ENCODE measurements at regions not wholly inside any gene's neighbourhood (a gene's known extent, or its start where the extent isn't known, plus 50 kb on each side); places are given as distances from the start of the nearest gene placed in this dataset.

GRCh38 chr4:13056630-13057189 is 427.4 kb downstream of the RAB28 start:
- Histone ChIP-seq H4K20me1 (replicated peaks in 1 of 2; ENCODE audit: control insufficient read depth in 1 of 2, insufficient read depth in 2 of 2, low read length in 2 of 2) (no peaks in the 10 kb centered on the region), H3K36me3 (ENCODE audit: control insufficient read depth in 2 of 4, insufficient read depth in 4 of 4, low read length in 3 of 4) (no peaks in the 10 kb centered on the region), H2BK12ac (ENCODE audit: low read depth, low read length) (no peak overlapping the region), H2BK15ac (ENCODE audit: low read length) (no peak overlapping the region), H3K14ac (ENCODE audit: insufficient read length) (no peak overlapping the region), H4K91ac (replicated peaks; ENCODE audit: insufficient read length, low read length) (no peak overlapping the region), H3K27ac (ENCODE audit: low read depth, low read length) (no peak overlapping the region), H3K79me2 (ENCODE audit: control insufficient read depth in 1 of 2, insufficient read depth in 2 of 2, low read length in 2 of 2) (no peaks in the 10 kb centered on the region), H2AK5ac (ENCODE audit: low read depth, low read length) (no peak overlapping the region), H2BK5ac (ENCODE audit: low read depth, low read length) (no peak overlapping the region), H3K4me3 (ENCODE audit: extremely low read depth in 1 of 4, insufficient read depth in 2 of 4, low read depth in 3 of 4, low read length in 4 of 4) (no peak overlapping the region), H3K9me3 (ENCODE audit: insufficient read depth in 2 of 2, low read depth in 1 of 2, low read length in 1 of 2) (no peaks in the 10 kb centered on the region), H3K4ac (replicated peaks; ENCODE audit: insufficient read length, low read depth, low read length) (no peak overlapping the region), H3K18ac (ENCODE audit: extremely low read depth, low read length) (no peak overlapping the region), H2BK20ac (ENCODE audit: low read length) (no peak overlapping the region), H3K4me2 (ENCODE audit: insufficient read depth in 1 of 2, low read depth in 2 of 2, low read length in 2 of 2) (no peak overlapping the region), H3K23me2 (ENCODE audit: low read depth, low read length) (no peaks in the 10 kb centered on the region), H2BK120ac (replicated peaks; ENCODE audit: low read depth, low read length) (no peak overlapping the region), H2AFZ (ENCODE audit: low read length) (no peak overlapping the region), H3K23ac (ENCODE audit: insufficient read length) (no peak overlapping the region), H3K79me1 (ENCODE audit: low read depth, low read length) (no peaks in the 10 kb centered on the region), H3K4me1 (replicated peaks in 1 of 4; ENCODE audit: control insufficient read depth in 3 of 4, insufficient read depth in 4 of 4, low read length in 3 of 4) (no peaks in the 10 kb centered on the region), H4K5ac (ENCODE audit: insufficient read length, low read depth, low read length) (no peak overlapping the region), H3K27me3 (replicated peaks in 1 of 4; ENCODE audit: control insufficient read depth in 3 of 4, extremely low read depth in 1 of 4, insufficient read depth in 3 of 4, low read length in 3 of 4) (no peaks in the 10 kb centered on the region), H3K56ac (replicated peaks; ENCODE audit: insufficient read length, low read depth, low read length) (no peak overlapping the region), H4K8ac (ENCODE audit: extremely low read depth, insufficient read depth, low read length) (no peak overlapping the region), H3K9ac (replicated peaks in 1 of 4; ENCODE audit: extremely low read depth in 1 of 4, low read depth in 3 of 4, low read length in 3 of 4) (no peak overlapping the region)
- FAIRE-seq (no peak), DNase-seq (ENCODE audit: low read depth in 1 of 2, low spot score in 2 of 2) (no peak)
- ChIA-PET POLR2A (ENCODE audit: partially characterized antibody) (no interaction called here), CTCF (ENCODE audit: partially characterized antibody) (interaction anchor here (0.5 kb wide), 1 partner anchor 362 kb away, joined by 3 read pairs; no protein-coding TSS in a partner anchor)
- WGBS, 2 experiments (ENCODE audit: extremely low coverage in 1 of 2, insufficient coverage in 1 of 2, insufficient read length in 1 of 2, insufficient replicate concordance in 2 of 2, low coverage in 1 of 2, low lambda C conversion rate in 2 of 2, missing lambda C conversion rate in 1 of 2), result 89% methylated on average over 4 of the region's 4 CpGs; no CpG with 5 or more reads in 1 of the 2 experiments
- TF ChIP-seq HDAC2 (IDR thresholded peaks at IDR 0.05; ENCODE audit: borderline replicate concordance in 1 of 2, low read depth in 2 of 2, low read length in 2 of 2), result no peak
- no peak for TF ChIP-seq GTF2F1 (IDR thresholded peaks at IDR 0.05; ENCODE audit: borderline replicate concordance, low read depth, low read length)
- no peak for TF ChIP-seq TBP (IDR thresholded peaks at IDR 0.05; ENCODE audit: low read depth, low read length)
- no peak for TF ChIP-seq TAF7 (optimal IDR thresholded peaks at IDR 0.05; ENCODE audit: borderline replicate concordance, low read depth, low read length)
- no peak for TF ChIP-seq CHD1 (IDR thresholded peaks at IDR 0.05; ENCODE audit: low read depth, low read length)
- TF ChIP-seq CTBP2 (IDR thresholded peaks at IDR 0.05; ENCODE audit: borderline replicate concordance, insufficient read depth, insufficient read length, low read length), result no peak
- no peak for TF ChIP-seq MAFK (IDR thresholded peaks at IDR 0.05; ENCODE audit: low read depth, low read length)
- TF ChIP-seq BRCA1 (IDR thresholded peaks at IDR 0.05; ENCODE audit: low read depth, low read length), result no peak
- TF ChIP-seq CEBPB (IDR thresholded peaks at IDR 0.05; ENCODE audit: low read depth, low read length), result no peak
- no peak for TF ChIP-seq ATF2 (IDR thresholded peaks at IDR 0.05; ENCODE audit: low read length)
- TF ChIP-seq EZH2 (IDR thresholded peaks at IDR 0.05; ENCODE audit: low read depth, low read length, severe bottlenecking), result no peak
- TF ChIP-seq TAF1 (IDR thresholded peaks at IDR 0.05; ENCODE audit: low read depth, low read length), result no peak
- TF ChIP-seq KDM1A (IDR thresholded peaks at IDR 0.05; ENCODE audit: borderline replicate concordance, low read length), result no peak
